Erythroblast (primary cell): ENCODE measurements at regions not wholly inside any gene's neighbourhood (a gene's known extent, or its start where the extent isn't known, plus 50 kb on each side); places are given as distances from the start of the nearest gene placed in this dataset.

Source experiments
- GATA1 ChIP-seq: IDR thresholded peaks from 2 replicates; pipeline ENCODE4 v1.6.1; 2011; ENCODE audit warnings: low read depth, mild to moderate bottlenecking, control low read depth, low read length, moderate library complexity
- POLR2A ChIP-seq: IDR thresholded peaks from 2 replicates; pipeline ENCODE4 v1.6.1; 2011; ENCODE audit warnings: mild to moderate bottlenecking, low read length

GRCh38 chr14:62314221-62314620 lies 552.0 kb downstream of the SNAPC1 start:
- TF ChIP-seq POLR2A = no peak
- TF ChIP-seq GATA1 = no peak
